ENCODE measurements at regions not wholly inside any gene's neighbourhood (a gene's known extent, or its start where the extent isn't known, plus 50 kb on each side); places are given as distances from the start of the nearest gene placed in this dataset.

- TF ChIP-seq POLR2A (IDR thresholded peaks at IDR 0.05; ENCODE audit: low read depth, low read length) (no peak), POLR2AphosphoS5 (IDR thresholded peaks at IDR 0.05; ENCODE audit: low read depth, low read length) (no peak)
Measured at GRCh38 chr6:137758661-137759060, 108.4 kb upstream of the TNFAIP3 start.
